Stimulated activated CD4-positive, alpha-beta T cell treated with anti-CD3 and anti-CD28 coated beads, Interleukin-1b, Interleukin-23, amount 100 ng/mL, for 24 hours (primary cell): ENCODE measurements at regions not wholly inside any gene's neighbourhood (a gene's known extent, or its start where the extent isn't known, plus 50 kb on each side); places are given as distances from the start of the nearest gene placed in this dataset.
"Not testable (repeated sequence)": the region's sequence is repeated elsewhere in the genome, so short reads cannot be mapped to it uniquely, and the experiment has no call there.

Experiments used
- DNase-seq, 4 experiments: peaks; one replicate each; pipeline ENCODE4 v3.0.0-alpha.2; 2020; ENCODE audit warnings: low read depth in 4 of 4, low spot score in 1 of 4

DNA sequence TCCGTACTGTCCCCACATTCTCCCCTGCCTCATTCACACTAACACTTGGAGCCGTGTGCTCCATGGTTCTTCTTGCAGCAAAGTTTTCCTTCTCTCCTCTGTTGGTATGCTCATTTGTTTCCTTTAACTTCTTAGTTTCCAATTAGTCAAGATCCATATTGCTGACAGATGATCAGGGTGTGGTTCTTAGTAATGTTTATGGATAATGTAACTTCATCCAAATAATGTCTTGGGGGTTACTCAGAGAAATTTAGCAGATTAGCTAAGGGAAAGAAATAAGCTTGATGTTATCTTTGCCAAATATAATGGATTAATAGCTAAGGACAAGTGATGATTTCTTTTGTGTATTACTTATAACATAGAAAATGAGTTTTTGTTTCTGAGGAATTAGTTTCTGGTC is 174.4 kb downstream of the NUFIP1 start:
- no peak for DNase-seq

DNA sequence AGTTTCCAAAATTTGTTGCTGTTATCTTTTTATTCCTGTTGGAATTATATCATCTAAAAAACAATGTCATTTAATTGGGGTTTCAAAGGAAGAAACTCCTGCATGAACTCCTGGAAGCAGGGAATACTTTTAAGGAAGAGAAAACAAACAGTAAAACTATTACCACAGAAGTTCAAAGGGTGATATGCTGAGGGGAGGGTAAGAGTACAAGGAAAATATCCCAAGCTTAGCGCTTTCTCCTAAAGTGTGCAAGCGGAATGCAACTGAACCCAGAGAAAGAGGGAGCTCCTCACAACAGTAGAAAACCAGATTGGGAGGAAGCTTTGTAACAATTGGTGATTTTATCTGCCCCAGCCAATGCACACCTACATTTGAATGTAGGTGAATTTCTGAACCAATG is 175.1 kb downstream of the NUFIP1 start:
- DNase-seq = no peak

DNA sequence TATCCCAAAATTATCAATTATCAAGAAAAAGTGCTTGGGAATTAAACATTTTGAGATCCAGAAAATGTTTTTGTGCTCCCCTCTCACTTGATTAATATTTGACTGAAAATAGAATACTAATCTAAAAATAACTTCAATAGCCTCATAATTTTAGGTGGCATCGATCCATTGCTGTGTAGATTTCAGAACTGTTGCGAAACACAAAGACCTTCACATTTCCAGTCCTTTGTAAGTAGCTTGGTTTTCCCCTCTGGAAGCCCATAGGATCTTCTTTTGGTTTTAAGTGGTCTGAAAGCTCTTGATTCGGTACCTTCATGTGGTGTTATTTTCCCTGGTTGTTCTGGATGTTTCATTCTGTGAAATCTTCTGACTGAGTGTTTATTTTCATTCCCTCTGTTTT is 176.5 kb downstream of the NUFIP1 start:
- DNase-seq = no peak

DNA sequence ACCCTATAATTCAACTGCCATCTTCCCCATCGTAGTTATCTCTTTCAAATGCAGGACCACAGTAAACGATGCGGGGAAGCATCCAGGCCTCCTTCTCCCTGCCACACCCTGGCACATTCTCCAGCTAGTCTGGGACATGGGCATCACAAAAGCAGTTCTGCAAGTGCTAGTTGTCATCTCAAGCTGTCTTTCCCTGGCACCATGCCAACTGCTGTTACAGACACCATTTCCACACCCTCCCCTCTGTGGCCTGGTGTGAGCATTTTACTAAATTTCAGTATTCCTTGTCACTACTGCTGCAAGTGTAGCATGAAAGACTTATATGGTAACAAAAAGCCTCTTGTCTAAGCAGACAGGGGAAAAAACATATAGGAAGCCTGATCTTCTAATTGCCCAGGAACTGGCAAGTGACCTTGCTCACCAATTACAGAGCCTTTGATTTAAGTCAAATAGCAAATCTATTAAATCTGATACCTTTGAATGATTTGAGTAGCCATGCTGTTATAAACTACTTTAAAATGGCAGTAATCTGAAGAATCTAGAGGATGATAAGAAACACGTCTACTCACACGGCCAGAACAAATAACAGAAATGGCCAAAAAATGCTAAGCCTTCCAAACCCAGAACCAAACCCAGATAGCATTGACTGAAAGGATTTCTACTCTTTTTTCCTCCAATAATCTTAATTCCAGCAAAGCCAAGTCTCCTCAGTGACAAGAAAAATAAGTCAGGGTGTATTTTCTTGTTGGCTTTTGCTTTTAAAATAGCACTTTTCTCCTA is 179.0 kb downstream of the NUFIP1 start:
- no peak for DNase-seq

DNA sequence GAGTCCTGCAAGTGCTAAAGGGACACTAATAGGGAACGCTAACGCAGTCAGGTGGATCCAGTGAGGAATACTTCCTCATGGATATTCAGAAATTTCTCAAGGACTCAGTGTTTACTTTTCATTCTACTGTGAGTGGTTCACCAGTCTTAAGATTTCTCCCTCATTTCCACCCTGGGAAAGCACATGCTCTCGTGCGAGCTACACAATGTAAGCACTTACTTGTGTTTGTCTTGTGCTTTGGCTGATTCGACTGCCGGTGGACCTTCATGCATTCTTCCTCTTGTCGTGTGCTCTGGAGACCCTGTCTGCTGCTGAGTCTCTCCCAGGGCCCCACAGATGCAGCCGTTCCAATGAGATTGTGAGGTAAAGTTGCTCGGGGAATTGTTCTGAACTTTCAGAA is 180.1 kb downstream of the NUFIP1 start:
- no peak for DNase-seq

DNA sequence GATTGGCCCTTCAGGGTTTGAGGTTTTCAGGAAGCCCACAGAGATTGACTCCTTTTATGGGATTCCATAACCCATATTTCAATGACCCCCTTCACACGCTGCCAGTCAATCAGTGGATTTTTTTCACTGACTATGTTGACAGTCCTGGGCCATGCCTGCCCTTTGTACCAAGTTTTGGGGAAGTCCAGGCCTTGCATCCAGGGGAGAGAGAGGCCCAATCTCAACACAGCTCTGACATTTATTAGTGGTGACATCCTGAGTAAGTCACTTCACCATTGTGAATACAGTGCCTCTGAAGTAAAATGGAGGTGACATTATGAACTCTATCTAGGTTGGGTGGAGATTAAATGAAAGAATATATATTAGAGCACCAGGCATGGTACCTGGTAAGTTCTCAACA is 181.1 kb downstream of the NUFIP1 start:
- no peak for DNase-seq

DNA sequence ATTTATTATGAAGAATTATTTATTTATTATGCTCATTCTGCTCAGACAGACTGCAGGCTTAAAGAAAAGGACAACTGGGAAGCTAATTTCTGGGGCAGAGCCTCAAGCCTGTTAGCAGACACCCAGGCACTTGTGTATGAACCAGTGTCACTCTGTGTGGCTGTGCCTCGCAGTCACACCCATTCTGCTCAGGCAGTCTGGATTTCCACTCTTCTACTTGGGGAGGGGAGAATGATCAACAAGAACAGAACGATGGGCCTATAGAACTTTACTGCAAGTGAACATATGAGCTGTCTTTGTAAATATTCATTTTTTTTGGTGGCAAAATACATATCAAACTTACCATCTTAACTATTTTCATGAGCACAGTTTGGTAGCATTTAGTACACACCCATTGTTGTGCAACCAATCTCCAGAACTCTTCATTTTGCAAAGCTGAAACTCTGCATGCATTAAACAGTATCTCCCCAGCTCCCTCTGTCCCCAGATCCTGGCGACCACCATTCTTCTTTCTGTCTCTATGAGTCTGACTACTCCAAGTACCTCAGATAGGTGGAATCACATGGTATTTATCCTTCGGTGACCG is 181.7 kb downstream of the NUFIP1 start:
- no peak for DNase-seq

DNA sequence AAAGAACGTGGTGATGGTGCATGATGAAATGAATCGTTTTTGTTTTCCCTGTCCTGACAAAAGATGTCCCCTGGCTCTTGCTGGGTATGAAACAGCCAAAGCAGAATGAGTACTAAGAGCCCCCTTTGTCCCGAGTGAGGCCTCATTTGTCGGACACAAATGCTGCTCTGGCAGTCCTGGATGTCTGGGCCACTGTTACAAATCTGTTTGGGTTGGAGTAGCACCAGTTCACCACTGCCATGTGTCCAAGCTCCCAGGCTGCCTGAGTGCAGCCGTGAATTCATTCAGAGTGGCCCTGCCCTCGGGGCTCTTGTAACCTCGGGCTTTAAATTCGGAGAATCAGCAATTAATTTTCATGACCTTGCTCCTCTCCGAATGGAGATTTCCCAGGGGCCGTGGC is 182.4 kb downstream of the NUFIP1 start:
- DNase-seq = no peak

DNA sequence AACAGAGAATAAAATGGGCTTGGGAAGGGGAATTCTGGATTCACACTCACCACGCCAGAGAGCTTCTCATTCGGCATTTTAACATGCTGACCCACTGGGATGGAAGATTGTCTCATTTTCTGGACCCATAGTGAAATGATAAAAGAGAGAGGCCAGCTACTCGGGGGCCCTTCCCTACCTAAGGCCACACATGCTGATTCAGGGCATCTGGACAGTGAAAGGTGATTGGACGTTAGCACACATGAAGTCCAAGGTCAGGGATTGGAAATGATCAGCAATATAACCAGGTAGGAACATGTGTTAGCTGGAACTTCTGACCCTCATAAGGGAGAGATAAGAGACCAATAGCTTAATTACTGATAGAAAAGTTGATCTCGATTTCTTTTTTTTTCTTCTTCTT is 183.7 kb downstream of the NUFIP1 start:
- DNase-seq = no peak

DNA sequence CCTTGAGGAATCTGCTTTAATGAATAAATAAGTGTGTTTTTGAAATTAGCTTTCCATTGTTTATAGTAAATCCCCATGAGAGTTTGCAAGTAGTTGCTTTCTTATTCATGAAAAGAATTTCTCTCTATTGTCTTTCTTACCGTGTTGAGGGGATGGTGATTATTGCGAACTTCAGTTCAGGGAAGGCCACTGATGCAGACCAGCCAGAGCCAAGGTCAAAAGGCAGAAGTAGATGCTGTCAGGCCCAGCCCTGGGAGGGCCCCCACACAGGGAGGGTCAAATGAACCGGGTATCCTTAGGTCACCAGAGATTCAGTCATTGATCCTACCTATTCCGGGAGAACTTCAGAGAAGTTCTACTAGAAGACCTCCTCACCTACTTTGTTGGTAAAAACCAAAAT is 185.9 kb downstream of the NUFIP1 start:
- DNase-seq = no peak

DNA sequence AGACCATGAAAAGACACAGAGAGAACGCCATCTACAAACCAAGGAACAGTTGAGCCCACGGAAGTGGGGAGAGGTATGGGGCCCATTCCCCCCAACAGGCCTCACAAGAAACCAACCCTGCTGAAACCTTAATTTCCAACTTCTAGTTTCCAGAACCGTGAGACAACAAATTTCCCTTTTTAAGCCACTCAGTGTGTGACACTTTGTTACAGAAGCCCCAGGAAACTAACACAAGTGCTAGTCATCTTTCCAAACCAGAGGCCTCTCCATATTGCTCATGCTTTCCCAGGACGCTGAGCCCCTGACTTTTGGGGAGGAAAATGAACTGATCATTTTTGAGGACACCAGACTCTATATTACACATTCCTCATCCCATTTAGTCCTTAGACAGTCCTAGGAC is 186.8 kb downstream of the NUFIP1 start:
- no peak for DNase-seq

DNA sequence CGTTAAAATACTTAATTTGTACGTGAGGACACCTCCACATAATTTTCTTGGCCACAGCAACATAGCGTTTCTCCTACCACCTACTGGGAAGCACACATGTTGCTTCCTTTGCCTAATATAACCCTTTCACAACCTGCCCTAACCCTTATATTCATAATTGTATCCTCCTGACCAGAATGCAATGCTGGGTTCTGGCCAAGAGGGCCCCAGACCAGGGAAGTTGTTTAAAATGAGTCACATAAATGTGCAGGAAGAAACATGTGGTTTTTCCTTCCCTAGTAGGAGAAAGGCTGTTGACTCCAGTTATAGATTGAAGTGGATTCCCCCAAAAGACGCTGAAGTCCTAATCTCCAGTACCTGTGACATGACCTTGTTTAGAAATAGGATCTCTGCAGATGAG is 187.3 kb downstream of the NUFIP1 start:
- DNase-seq = no peak

DNA sequence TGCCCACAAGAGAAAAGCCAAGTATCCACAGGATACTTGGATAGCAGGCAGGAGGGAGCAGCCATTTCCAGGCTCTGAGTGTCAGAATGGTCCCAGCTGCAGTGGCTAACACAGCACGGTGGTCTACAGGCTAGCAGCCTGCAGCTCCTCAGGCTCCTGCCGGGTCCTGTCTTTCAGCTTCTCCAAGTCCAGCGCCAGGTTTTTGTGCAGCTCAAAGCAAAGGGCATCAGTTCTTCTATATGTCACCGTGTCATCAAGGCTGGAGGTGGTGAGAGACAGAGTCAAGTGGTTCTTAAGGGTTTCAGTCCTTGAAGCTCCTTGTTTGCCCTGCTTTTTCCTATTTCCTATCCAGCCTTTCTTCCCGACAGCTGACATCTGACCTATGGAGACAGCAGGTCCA is 188.6 kb downstream of the NUFIP1 start:
- no peak for DNase-seq

DNA sequence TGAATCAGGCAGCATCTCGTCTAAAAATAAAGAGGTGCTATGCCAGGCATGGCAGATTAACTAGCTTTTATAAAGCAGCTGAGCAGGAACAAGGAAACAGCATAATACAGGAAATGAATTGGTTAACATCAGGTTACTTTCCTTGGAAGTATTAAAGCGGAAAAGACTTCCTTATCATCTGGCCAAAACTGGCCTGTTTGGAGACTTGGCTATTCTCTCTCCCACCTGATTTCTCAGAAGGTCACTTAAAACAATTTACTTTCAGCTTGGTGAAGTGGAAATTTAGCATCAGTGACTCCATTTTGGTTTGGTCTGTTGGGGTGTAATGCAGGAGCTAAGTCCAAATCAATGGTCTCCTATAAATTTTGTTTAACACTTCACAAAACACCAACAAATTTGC is 191.6 kb downstream of the NUFIP1 start:
- DNase-seq = no peak

DNA sequence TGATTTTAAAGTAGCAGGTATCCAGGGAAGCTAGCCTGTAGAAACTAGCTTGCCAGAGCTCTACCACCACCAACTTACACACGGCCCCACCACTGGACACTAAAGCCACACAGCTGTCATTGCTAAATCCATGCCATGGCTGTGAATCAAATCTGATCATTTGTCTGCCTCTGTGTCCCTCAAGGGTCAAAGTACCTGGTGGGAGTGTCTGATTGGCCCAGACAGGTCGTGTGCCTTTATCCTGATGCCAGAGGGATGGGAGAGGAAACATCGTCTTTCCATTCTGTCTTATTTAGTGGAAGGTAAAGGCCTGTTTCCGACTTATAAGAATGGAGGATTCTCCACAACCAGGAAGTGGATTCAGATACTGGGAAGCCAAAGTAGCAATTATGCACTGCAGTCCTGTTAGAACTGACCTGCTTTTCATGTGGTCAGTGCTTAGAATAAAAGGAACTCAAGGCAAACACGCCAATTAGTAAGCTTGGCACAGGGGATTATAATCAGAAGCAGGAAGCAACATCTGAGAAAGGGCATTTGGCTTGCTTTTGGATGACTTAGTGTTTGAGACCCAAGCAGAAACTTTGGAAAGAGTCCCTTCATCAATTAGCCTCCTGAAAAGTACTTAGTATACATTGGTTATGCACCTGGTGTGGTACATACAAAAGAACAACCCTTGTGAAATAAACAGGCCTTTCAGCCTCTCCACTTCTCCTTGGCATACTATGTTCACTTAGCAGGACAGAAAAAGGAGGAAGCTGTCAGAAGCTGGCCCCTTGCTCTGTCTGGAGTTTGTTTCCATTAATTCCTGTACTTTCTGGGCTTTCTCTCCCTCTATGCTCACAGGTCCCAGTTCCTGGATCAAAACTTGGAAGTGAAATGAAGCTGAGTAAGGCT is 192.4 kb downstream of the NUFIP1 start:
- no peak for DNase-seq

DNA sequence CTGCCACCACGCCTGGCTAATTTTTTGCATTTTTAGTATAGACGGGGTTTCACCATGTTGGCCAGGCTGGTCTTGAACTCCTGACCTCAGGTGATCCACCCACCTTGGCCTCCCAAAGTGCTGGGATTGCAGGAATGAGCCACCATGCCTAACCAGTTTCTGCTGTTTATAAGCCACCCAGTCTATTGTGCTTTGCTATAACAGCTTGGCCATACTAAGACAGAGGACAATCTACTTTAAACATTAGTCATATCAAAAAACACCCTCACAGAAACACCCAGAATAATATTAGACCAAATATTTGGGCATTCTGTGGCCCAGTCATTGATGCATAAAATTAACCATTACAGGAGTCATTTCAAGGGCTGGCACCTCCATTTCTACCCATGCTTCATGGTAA is 193.2 kb downstream of the NUFIP1 start:
- not testable (repeated sequence) for DNase-seq

DNA sequence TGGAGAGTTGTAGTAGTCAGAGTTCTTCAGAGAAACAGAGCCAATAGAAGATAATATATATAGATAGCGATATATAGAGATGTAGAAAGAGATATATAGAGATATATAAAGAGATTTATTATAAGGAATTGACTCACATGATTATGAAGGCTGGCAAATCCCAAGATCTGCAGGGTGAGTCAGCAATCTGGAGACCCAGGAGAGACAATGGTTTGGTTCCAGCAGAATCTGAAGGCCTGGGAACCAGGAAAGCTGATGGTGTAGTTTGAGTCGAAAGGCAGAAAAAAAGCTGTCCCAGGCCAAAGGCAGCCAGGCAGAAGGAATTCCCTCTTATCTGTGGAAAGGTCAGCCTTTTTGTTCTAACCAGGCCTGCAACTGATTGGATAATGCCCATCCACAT is 194.1 kb downstream of the NUFIP1 start:
- no peak for DNase-seq

DNA sequence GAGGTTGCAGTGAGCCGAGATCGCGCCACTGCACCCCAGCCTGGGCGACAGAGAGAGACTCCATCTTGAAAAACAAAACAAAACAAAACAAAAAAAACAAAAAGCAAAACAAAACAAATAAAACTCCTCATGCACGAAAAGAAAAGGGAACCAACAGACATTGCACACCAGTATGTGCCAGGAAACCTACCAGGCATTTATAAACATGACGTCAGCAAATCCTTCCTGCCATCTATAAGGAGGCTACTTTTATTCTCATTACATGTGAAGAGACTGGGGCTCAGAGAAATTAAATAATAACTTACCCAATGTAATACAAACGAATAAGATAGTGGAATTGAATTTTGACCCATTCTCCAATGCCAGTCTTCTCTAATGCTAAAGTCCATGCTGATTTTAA is 197.2 kb downstream of the NUFIP1 start:
- no peak for DNase-seq

DNA sequence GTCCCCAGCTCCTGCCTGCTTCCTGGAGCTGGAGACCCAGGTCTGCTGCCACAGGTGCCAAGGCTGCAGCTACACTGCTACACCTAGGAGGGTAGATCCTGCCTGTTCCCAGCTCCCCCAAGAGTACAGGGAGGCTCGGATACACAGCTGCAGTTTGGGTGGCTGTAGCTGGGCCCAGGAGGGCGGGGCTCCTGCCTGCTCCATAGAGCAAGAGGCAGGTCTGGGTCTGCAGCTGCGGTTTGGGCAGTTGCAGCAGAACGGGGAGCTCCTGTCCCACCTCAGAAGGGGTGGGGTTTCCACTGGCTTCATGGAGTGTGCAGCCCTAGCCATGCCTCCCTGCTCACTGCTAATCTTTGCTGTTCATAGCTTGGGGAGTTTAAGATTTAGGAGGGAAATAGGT is 199.0 kb downstream of the NUFIP1 start:
- DNase-seq = no peak

DNA sequence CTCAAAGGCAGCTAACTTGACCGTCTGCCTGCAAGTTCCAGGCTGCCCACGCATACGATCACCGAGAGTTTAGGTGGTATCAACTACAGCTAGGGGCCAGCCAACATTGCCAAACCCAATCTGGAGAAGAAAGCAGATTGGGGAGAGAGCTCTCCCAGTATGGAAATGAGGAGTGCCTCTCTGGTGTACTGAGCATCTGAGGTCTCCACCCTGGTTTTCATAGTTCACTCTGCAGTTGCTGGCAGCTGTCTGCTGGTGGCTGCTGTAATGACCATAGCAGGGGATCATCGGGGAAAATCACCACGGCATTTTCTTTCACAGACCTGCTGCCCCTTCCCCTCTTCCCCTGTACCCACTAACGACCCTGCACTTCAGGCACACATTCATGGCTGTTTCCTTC is 201.7 kb downstream of the NUFIP1 start:
- DNase-seq = no peak

DNA sequence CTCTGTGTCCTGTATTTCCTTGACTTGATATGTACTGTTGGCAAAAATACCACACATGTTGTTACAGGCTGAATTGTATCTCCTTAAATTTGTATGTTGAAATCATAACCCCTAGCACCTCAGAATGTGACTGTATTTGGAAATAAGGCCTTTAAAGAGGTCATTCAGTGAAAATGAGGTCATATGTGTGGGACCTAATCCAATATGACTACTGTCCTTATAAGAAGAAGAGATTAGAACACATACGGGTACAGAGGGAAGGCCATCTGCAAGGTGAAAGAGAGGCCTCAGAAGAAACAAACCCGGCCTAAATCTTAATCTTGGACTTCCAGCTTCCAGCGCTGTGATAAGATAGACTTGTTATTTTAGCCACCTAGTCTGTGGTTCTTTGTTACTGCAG is 202.5 kb downstream of the NUFIP1 start:
- no peak for DNase-seq

DNA sequence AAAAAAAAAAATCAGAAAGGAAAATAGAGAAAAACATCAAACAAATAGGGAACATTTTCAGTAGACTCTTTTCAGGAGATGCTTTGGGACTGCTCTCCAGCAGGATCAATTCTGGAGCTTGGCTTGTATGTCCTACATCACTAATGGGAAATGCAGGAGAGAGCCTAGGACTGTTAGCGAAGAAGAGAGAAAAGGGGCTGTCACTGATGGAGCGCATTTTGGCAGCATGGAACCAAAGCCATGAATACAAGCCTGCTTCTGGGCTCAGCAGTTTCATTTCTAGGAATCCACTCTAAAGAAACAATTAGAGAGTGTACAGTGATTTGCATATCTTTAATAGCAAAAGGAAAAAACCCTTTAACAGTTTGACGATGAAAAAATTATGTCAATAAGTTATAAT is 203.9 kb downstream of the NUFIP1 start:
- DNase-seq = no peak
